Skeletal muscle tissue (tissue), 3 donors: ENCODE measurements at regions not wholly inside any gene's neighbourhood (a gene's known extent, or its start where the extent isn't known, plus 50 kb on each side); places are given as distances from the start of the nearest gene placed in this dataset.

ENCODE experiments used
- H3K27ac ChIP-seq: one replicate; pipeline ENCODE4 v1.7.0; 2013; ENCODE audit warnings: mild to moderate bottlenecking, low read depth, low read length, inconsistent platforms
- H3K27me3 ChIP-seq, 3 donors: one replicate each; pipeline ENCODE4 v1.7.0; 2013; ENCODE audit warnings: low read length in 3 of 3; ENCODE audit not compliant: control insufficient read depth in 3 of 3, insufficient read depth in 3 of 3
- H3K36me3 ChIP-seq, 3 donors: one replicate each; pipeline ENCODE4 v1.7.0; 2013; ENCODE audit warnings: low read length in 3 of 3; ENCODE audit not compliant: control insufficient read depth in 3 of 3, insufficient read depth in 3 of 3
- H3K4me1 ChIP-seq, 3 donors: one replicate each; pipeline ENCODE4 v1.7.0; 2013; ENCODE audit warnings: low read length in 3 of 3, mild to moderate bottlenecking in 3 of 3; ENCODE audit not compliant: control insufficient read depth in 3 of 3, insufficient read depth in 3 of 3
- H3K4me3 ChIP-seq, 3 donors: one replicate each; pipeline ENCODE4 v1.7.0; 2013; ENCODE audit warnings: low read length in 3 of 3
- H3K9ac ChIP-seq, 3 donors: one replicate each; pipeline ENCODE4 v1.7.0; 2013; ENCODE audit warnings: low read length in 3 of 3, mild to moderate bottlenecking in 3 of 3, moderate library complexity in 2 of 3, low read depth in 1 of 3
- H3K9me3 ChIP-seq, 3 donors: one replicate each; pipeline ENCODE4 v1.7.0; 2013; ENCODE audit warnings: low read length in 3 of 3; ENCODE audit not compliant: control insufficient read depth in 3 of 3
- donor health status: Osteomylitis.

- Histone ChIP-seq H3K4me3 (no peak overlapping the region), H3K9ac (no peak overlapping the region), H3K27ac (no peak overlapping the region), H3K9me3 (no peaks in the 10 kb centered on the region), H3K4me1 (no peaks in the 10 kb centered on the region), H3K27me3 (no peaks in the 10 kb centered on the region), H3K36me3 (no peaks in the 10 kb centered on the region)
Observed at GRCh38 chr2:176508984-176509740, 239.9 kb downstream of the MTX2 start.

DNA sequence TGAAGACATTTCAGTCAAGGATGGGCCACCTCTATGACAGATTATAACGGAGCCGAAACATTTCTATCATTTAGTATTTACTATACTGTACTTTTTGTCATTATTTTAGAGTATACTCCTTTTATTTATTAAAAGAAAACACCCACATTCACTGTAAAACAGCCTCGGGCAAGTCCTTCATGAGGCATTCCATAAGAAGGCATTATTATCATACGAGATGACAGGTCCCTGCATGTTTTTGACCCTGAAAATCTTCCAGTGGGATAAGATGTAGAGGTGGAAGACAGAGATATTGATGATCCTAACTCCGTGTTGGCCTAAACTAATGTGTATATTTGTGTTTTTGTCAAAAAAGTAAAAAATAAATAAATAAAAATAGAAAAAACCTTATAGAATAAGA lies 245.0 kb downstream of the MTX2 start:
- Histone ChIP-seq H3K9ac (no peak overlapping the region), H3K36me3 (no peaks in the 10 kb centered on the region), H3K9me3 (no peaks in the 10 kb centered on the region), H3K27me3 (no peaks in the 10 kb centered on the region), H3K4me3 (no peak overlapping the region), H3K27ac (no peak overlapping the region), H3K4me1 (peaks cover 4 to 6% (median 5%) of the 10 kb centered on the region in 3 donors)

GRCh38 chr2:176514805-176515500 lies 245.7 kb downstream of the MTX2 start:
- Histone ChIP-seq H3K27me3 (no peaks in the 10 kb centered on the region), H3K9ac (no peak overlapping the region), H3K4me3 (no peak overlapping the region), H3K4me1 (peaks cover 4 to 6% (median 5%) of the 10 kb centered on the region in 3 donors), H3K27ac (no peak overlapping the region), H3K9me3 (no peaks in the 10 kb centered on the region), H3K36me3 (no peaks in the 10 kb centered on the region)

DNA sequence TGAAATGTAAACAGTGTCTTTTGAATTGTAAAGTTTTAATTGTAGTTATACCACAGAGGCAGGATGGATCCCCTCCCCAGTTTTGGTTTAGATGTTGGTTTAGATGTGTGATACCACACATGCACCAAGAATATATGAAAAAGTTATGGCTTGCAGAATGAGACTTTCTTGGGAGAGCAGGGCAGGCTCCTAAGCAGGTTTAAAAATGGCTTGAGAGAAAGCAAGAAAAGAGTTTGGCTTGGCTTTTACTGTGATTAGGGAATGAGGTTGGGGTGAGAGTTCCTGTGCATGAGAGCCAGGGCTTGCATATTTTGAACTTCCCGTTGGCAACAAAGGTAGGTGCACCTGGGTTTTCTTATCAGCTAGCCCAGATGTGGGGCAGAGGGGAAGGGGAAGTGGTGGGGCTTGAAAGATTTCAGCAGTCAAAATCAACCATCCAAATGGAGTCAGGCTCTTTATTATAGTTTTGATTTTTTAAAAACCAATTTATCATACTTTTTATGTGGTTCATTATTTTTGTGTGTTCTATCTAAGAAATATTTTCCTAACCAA lies 246.9 kb downstream of the MTX2 start:
- no peaks in the 10 kb centered on the region for H3K9me3 ChIP-seq
- H3K4me1 ChIP-seq, result peaks cover 4 to 6% (median 5%) of the 10 kb centered on the region in 3 donors
- no peak overlapping the region for H3K9ac ChIP-seq
- H3K4me3 ChIP-seq, result no peak overlapping the region
- no peaks in the 10 kb centered on the region for H3K36me3 ChIP-seq
- H3K27ac ChIP-seq, result no peak overlapping the region
- no peaks in the 10 kb centered on the region for H3K27me3 ChIP-seq

GRCh38 chr2:176518823-176519222 lies 249.6 kb downstream of the MTX2 start:
- Histone ChIP-seq H3K9ac (no peak overlapping the region), H3K9me3 (no peaks in the 10 kb centered on the region), H3K4me1 (peaks cover 4 to 6% (median 5%) of the 10 kb centered on the region in 3 donors), H3K4me3 (no peak overlapping the region), H3K27me3 (no peaks in the 10 kb centered on the region), H3K36me3 (no peaks in the 10 kb centered on the region), H3K27ac (no peak overlapping the region)

DNA sequence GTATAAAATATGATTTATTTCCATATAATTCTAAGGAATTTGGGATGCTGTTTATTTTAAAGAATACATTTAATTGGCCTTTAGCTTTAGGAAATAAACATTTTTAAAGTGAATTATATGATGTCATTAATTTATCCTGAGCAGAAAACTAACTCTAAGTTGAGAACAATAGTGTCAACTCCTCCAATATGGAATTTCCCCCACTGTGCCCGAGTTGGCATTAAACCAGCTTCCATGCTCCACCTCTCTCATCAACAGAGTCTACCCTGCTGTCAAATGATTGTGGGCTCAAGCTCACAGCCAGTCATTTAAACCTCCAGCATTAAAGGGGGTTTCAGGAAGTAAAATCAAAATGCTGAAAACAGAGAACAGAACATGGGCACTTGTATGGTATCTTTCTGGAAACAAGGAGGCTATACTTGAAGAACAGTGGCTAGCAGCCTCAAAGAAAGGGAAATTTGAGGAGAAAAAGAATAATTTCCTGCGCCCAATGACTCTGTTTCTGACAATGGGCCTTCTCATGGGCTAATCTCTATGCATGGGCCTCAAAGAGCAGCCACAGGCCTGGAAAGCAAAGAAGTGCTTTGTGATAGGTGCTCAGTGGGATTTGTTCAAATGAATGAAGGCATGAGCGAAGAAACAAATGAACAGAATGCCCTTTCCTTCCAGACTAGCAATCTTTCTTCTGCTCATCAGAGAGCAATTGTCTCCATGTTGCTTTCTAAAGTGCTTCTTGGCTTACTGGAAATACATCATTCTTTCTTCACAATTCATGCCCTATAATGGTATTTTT lies 252.8 kb downstream of the MTX2 start:
- no peak overlapping the region for H3K27ac ChIP-seq
- no peaks in the 10 kb centered on the region for H3K9me3 ChIP-seq
- H3K9ac ChIP-seq, result no peak overlapping the region
- no peak overlapping the region for H3K4me3 ChIP-seq
- H3K27me3 ChIP-seq, result no peaks in the 10 kb centered on the region
- no peaks in the 10 kb centered on the region for H3K36me3 ChIP-seq
- peaks cover 4 to 9% (median 5%) of the 10 kb centered on the region in 3 donors for H3K4me1 ChIP-seq

DNA sequence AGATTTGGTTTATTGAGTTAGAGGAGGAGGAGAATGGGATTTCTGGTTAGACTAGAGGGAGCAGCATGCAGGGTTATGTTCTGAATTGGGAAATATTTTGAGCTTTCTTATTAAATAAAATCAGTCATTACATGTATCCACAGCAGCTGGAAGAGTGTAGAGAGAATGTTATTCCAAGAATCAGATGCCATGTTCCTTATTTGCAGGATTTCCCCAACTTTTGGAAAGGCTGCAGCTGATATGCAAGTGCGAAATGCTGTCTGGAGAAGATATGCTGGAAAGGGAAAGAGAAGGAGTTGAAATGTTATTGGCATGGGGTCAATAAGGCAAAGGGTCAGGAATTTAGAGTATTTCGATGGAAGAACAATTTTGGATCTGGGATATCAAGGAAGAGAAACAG lies 255.8 kb downstream of the MTX2 start:
- H3K36me3 ChIP-seq, result no peaks in the 10 kb centered on the region
- peaks cover 0 to 3% (median 0%) of the 10 kb centered on the region in 3 donors for H3K4me1 ChIP-seq
- H3K27me3 ChIP-seq, result no peaks in the 10 kb centered on the region
- H3K9ac ChIP-seq, result no peak overlapping the region
- H3K9me3 ChIP-seq, result no peaks in the 10 kb centered on the region
- no peak overlapping the region for H3K4me3 ChIP-seq
- H3K27ac ChIP-seq, result no peak overlapping the region

DNA sequence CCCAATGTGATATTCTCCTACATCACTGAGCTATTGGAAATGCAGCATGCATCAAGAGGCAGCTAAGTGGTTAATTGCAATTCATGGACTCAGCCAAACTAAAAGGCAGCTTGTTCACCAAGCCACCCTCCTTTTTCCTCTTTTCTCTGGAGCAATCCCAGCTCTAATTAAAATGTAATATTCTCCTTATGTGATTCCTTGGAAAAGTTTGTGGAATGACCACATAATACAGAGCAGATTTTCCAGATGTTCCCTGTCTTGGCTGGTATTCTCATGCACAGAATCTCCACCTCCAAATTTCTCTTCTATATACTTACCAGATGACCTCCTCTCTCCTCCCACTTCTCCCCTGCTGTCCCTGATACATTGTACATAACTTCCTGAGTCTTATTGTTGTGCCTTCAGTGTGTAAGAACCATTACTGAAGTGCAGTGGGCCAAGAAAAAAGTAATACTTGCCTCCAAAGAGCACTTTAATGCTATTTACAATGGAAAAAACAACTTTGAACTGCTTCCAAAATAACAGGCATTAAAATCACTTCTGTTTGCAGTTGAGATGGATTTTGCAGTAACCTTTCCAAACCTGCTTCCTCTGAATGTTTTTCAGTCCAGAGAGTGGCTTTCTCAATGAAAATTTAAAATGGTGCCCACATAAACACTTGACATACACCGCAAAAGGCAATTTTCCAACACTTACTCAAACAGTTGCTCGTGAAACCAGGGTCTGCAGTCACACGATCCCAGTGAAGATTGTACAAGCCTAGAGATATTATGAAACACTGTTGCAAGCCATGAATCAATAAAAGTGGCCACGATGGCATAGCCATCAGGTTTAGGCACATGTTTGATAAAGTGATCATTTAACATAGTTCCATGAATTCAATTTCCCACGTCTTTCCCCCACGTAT lies 258.0 kb downstream of the MTX2 start:
- H3K4me3 ChIP-seq, result no peak overlapping the region
- no peaks in the 10 kb centered on the region for H3K27me3 ChIP-seq
- H3K9ac ChIP-seq, result no peak overlapping the region
- H3K27ac ChIP-seq, result no peak overlapping the region
- H3K4me1 ChIP-seq, result peaks cover 0 to 3% (median 0%) of the 10 kb centered on the region in 3 donors
- no peaks in the 10 kb centered on the region for H3K36me3 ChIP-seq
- no peaks in the 10 kb centered on the region for H3K9me3 ChIP-seq

DNA sequence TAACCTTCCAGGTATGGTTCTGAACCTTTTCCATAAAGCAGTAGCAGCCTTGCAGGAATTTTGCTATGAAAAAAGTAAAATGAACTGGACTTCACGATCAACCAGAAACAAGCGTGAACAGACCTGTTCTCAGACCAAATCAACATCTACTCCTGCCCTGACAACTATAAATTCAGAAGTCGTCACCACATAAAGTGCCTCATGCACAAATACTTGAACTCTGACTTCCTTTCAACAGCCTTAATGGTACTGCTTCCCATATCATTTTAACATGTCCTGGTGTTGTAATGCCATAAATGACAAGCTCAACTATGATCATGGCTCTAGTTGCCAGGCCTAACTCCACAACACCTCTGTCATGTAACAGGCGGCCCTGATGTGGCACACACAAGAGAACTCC lies 262.4 kb downstream of the MTX2 start:
- H3K27ac ChIP-seq, result no peak overlapping the region
- H3K9ac ChIP-seq, result no peak overlapping the region
- H3K9me3 ChIP-seq, result no peaks in the 10 kb centered on the region
- no peak overlapping the region for H3K4me3 ChIP-seq
- H3K4me1 ChIP-seq, result peaks cover 0 to 16% (median 7%) of the 10 kb centered on the region in 3 donors
- no peaks in the 10 kb centered on the region for H3K36me3 ChIP-seq
- peaks cover 0 to 2% (median 0%) of the 10 kb centered on the region in 3 donors for H3K27me3 ChIP-seq
